ENCODE measurements at regions not wholly inside any gene's neighbourhood (a gene's known extent, or its start where the extent isn't known, plus 50 kb on each side); places are given as distances from the start of the nearest gene placed in this dataset.

DNA sequence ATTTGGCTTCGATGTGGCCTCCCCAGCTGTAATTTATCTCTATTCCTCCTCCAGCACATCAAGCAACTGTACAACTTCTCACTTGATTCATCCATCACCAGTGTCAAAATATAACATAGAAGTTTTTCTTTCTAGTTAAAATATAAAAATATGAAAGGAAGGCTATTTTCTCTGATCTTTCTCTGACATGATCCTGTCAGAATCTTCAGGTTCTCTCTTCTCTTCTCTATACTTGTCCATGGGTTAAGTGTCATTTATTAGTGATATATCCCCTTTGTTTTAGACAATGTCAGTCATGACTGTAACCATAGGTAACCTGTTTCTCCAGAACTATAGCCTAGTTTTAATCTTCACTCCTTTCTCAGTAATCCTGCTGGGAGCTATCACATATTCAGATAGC is 132.5 kb upstream of the G2E3 start:
- TF ChIP-seq, protein P1, sequence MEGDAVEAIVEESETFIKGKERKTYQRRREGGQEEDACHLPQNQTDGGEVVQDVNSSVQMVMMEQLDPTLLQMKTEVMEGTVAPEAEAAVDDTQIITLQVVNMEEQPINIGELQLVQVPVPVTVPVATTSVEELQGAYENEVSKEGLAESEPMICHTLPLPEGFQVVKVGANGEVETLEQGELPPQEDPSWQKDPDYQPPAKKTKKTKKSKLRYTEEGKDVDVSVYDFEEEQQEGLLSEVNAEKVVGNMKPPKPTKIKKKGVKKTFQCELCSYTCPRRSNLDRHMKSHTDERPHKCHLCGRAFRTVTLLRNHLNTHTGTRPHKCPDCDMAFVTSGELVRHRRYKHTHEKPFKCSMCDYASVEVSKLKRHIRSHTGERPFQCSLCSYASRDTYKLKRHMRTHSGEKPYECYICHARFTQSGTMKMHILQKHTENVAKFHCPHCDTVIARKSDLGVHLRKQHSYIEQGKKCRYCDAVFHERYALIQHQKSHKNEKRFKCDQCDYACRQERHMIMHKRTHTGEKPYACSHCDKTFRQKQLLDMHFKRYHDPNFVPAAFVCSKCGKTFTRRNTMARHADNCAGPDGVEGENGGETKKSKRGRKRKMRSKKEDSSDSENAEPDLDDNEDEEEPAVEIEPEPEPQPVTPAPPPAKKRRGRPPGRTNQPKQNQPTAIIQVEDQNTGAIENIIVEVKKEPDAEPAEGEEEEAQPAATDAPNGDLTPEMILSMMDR (conservative IDR thresholded peaks at IDR 0.05; ENCODE audit: low read depth, low read length), result no peak
- TF ChIP-seq EZH2phosphoT487 (IDR thresholded peaks at IDR 0.05; ENCODE audit: borderline replicate concordance, low read length), result no peak
